ENCODE measurements at regions not wholly inside any gene's neighbourhood (a gene's known extent, or its start where the extent isn't known, plus 50 kb on each side); places are given as distances from the start of the nearest gene placed in this dataset.
"Not testable (repeated sequence)": the region's sequence is repeated elsewhere in the genome, so short reads cannot be mapped to it uniquely, and the experiment has no call there.

DNA sequence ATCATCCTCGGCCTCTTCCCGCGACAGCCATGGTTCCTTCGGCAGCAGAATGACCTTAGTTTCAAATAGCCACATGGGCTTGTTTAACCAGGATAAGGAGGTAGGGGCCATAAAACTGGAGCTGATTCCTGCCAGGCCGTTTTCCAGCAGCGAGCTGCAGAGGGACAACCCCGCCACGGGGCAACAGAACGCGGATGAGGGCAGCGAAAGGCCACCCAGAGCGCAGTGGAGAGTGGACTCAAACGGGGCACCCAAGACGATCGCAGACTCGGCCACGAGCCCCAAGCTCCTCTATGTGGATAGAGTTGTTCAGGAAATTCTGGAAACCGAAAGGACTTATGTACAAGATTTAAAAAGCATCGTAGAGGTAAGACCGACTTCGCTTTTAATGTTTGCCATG, 131.8 kb upstream of the MTHFD1L start:
- in situ Hi-C loops (cut with MboI; ENCODE audit: low sequenced_read_pairs) = no loop called here

DNA sequence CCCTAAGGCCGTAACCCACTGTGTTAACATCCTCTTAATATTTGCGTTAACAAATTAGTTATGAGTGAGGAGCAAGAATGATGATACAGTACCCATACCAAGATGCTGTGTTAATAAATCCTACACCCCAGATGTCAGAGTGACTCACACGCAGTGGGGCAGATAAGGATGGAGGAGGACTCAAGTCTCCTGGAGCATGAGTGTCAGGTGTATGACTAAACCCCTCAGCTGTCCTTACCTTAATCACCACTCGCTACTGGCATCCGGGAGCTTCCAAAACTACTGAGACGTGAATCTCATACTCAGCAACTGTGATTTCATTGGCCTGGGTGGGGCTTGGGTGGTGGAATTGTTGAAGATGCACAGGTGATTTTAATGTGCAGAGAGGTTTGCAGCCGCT, 131.3 kb upstream of the MTHFD1L start:
- in situ Hi-C loops (cut with MboI; ENCODE audit: low sequenced_read_pairs) = no loop called here

DNA sequence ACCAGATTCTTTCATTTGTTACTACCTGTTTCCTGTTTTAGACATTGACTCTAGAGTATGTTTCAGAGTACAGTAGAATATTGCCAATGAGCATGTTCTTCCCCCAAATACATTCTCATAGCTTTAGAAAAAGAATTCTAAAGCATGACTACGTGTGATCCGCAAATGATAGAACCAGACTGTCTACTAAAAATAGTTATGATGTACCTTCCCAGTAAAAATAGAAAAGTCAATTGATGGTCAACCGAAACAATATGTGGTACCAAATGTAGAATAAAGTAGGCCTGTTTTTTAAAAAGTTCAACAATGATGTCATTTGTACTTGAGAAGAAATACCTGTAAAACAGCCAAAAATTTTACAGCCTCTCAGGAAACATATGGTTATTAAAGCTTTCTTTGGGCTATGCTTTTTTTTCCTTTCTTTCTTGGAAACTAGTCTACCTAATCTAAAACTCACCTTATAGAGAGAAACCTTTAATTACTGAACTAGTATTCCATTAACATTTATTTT, 130.1 kb upstream of the MTHFD1L start:
- in situ Hi-C loops (cut with MboI; ENCODE audit: low sequenced_read_pairs) = no loop called here

DNA sequence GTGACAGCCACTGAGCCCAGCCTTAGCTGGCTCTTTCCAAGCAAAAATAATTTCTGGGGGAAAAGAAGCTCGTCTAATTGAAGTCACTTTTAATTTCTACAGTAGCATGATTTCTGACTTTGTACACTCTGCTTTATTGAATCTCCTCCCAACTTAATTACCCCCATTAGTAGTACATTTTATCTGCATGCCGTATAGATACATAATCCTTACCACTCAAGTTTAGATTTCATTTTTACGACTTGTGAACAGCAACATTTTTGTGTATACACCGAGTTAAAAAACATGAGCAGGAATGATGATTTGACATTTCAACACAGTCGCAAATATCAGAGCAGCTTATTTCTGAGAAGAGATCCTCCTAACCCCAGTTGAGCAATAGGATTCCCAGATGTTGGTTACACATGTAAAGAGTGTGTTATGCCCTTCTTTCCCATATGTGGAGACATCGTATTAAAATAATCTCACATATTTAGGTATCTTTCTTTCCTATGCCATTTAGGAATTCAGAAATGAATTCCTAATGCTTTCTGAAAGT, 127.3 kb upstream of the MTHFD1L start:
- in situ Hi-C loops (cut with MboI; ENCODE audit: low sequenced_read_pairs) = no loop called here

DNA sequence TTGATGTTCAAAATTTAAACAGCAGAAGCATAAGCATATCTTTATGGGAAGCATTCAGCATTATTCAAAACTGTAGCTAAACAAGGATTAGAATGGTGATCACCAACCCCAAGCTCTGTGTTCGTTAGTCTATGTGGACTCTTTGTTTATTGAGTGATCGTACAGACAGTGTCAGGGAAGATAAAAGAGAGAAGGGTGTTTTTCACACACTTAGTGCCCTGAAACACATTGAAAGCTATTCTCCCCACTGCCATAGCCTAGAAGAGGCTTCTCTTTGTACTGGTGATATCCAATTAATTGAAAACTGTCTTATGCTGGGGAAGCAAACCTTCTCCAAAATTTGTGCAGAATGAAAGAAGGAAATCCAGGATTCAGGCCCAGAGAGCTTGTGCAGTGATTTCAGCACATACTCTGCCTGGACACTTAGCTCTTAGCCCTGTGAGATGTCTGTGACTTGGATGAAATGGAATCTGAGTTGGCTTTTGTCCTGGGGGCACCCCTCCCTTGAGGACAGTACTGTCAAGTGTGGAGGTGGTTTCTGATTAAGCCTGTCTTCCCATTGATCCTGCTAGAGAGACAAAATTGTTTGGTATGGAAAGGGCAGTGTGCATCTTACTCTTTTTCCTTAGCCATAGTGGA, 125.7 kb upstream of the MTHFD1L start:
- in situ Hi-C loops (cut with MboI; ENCODE audit: low sequenced_read_pairs) = no loop called here

DNA sequence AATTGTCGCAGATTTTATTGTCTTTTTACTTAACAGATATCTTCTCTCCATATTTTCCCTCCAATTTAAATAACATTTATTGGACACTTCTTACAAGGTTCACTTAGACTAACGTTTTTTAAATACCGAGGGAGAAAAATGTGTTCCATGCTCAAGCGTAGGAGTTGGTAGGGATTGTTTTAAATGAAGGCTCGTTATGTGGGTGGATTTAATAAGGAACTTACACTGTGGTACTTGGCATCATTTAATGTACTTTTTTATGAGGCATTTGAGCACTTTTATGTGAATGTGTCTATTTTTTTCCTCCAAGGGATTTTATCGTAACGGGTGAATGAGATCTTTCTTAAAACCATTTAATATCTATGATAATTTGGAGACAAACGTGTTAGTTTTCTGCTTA, 125.0 kb upstream of the MTHFD1L start:
- in situ Hi-C loops (cut with MboI; ENCODE audit: low sequenced_read_pairs) = no loop called here

DNA sequence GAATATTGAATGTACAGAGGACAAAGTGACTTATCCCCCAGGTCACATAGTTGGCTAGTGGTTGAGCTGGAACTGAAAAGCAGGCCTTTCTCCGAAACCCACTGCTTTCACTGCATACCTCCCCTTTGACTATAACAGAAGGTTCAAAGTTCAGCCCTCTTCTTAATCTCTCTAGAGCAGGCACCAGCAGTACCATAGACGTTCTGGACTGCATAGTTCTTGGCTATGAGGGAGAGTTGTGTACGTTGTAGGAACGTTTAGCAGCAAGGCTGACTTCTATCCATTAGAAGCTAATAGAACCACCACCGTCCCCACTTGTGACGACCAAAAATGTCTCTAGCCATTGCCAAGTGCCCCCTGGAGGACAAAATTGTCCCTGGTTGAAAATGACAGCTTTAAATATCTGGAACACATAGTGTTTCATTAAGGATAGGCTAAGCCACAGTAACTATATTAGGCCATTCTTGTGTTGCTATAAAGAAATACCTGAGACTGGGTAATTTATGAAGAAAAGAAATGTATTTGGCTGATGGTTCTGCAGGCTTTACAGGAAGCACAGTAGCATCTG, 123.8 kb upstream of the MTHFD1L start:
- in situ Hi-C loops (cut with MboI; ENCODE audit: low sequenced_read_pairs) = no loop called here

DNA sequence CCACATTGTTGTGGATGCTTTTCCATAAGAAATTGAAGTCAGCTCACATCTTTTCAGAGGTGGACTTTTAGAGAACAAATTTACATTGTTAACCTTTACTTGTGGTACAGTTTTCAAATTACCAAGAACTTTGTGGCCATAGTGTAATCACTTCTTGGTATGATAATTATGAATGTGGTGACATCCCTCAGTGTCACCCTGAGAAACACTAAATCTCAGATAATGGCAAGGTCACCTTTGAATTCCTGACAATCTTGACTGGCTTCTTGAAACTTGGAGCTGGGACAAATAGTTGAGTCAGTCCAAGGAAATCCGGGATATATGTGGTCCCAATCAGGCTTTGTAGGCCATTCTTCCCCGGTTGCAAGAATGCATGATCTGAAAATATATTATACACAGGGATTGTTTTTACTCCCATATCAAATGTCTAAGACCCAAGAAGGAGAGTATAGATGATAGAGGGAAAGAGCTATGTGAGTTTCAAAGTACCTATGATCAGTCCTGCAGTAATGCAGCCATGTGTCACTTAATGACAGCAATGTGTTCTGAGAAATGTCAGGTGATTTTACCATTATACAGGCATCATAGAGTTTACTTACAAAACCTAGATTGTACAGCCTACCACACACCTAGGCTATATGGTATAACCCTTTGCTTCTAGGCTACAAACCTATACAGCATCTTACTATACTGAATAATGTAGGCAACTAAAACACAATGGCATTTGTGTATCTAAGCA, 120.8 kb upstream of the MTHFD1L start:
- in situ Hi-C loops (cut with MboI; ENCODE audit: low sequenced_read_pairs) = no loop called here

DNA sequence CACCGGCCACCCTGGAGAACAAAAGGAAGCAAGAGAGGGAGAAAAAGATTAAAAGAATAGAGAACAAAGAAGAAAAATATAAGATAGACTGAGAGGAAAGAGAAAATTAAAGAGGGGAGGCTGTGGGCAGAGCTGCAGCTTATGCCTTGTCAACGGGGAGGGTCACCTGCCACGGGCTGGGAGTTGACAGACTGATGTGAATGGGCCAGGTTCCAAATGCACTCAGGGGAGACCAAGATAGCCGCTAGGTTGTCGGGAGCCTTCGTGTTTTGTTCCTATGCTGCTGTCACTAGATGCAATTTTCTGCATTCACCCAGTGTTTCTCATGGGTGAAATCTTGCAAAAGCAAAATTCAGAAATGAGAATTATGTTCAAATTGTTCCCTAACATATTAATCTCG, 119.6 kb upstream of the MTHFD1L start:
- in situ Hi-C loops (cut with MboI; ENCODE audit: low sequenced_read_pairs) = no loop called here

DNA sequence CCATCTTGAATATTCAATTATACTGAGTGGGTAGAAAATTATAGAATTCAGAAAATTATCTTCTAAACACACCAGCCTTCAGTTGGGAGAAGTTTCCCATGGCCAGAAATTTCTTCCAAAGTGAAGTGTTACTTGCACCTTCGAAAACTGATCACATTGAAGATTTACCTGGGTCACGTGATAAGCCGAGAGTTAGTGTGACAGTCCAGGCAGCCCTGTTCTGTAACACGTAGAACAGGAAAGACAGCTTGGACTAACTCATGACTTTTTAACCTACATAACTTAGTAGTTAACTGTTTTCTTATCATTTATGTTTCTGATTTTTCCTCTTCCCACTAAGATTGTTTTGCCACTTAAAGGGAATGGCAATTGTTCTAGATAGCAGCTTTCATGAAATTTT, 118.3 kb upstream of the MTHFD1L start:
- in situ Hi-C loops (cut with MboI; ENCODE audit: low sequenced_read_pairs) = no loop called here

DNA sequence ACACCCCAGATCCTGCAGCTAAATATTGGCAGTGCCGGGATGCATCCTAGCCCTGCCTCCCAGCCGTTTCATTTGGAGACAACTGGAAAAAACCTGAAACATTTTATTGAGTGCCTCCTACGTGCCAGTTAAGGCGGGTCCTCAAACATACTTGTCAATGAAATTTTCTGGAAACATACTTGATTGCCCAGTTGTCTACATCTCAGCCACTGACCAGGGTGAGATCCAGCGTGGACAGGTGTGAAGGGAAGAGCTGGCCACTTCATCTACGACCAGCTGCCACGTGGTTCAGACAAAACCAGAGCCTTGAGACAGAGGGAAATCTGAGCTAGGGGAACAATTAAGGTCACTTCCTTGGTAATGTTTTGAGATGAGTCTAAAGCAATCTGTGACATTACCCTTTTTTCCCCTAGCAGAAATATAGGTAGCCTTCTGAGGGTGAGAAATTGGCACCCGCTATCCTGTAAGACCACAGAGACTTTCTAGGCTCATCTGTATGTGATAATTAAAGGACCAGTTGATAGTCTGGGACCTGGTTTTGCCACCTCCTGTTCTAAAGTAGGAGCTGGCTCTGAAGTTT, 116.3 kb upstream of the MTHFD1L start:
- in situ Hi-C loops (cut with MboI; ENCODE audit: low sequenced_read_pairs) = no loop called here

DNA sequence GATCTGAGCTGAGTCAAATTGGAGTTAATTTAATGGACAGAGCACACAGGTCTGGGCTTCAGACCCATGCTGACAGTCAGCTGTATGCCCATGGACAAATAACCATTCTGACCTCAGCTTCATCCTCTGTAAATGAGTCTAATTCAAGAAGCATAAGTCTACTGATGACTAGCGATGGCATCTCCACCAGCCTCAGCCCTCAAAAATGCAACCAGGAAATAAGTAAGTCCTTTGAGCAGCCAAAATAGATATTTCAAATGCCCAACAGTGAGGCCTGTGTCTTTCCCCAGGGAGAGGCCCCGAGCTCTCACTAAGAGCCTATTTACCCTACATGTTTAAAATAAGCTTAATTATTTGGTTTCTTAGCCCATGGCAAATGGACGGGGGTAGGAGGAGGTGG, 114.2 kb upstream of the MTHFD1L start:
- in situ Hi-C loops (cut with MboI; ENCODE audit: low sequenced_read_pairs) = no loop called here

DNA sequence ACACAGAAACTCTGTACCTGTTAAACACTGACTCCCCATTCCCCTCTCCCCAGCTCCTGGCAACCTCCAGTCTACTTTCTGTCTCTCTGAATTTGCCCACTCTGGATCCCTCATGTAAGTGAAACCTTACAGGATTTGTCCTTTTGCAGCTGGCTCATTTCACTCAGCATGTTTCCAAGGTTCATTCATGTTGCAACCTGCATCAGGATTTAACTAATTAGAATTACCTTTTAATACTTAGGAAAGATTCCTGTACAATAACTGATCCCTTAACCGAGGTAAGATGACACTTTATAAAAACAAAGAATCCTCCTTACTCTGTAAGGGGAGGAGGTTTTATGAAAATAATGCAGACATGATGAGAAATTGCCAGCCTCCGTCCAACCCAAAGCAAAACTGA, 113.1 kb upstream of the MTHFD1L start:
- in situ Hi-C loops (cut with MboI; ENCODE audit: low sequenced_read_pairs) = no loop called here

DNA sequence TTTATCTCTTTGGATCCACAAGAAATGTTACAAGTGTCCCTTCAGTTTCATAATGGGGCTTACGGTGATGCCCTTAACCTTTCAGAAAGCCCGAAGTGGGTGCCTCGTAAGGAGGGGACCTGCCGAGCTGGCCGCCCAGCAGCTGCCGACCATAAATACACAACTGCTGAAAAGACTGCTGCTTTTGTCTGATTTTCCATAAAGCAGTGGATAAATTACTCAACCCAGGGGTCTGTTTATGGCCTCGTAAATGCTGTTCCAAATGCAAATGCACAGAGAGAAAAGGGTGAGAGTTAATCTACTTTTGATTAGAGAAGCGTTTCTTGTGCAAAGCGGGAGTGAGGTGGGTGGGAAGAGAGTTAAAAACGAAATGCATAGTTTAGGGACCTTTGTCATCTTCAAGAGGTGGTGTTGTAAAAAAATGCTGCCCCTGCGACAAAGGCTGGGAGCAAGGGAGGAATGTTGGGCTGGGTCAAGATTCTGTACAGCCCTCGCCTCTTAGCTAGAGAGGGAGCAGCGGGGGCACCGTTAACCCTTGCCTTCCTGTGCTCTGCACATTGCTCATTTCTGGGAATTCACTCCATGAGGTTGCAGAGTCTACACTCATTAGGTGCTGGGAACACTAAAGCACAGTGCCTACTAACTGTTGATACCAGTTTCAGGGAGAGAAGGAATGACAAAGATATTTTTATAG, 112.0 kb upstream of the MTHFD1L start:
- in situ Hi-C loops (cut with MboI; ENCODE audit: low sequenced_read_pairs) = no loop called here

DNA sequence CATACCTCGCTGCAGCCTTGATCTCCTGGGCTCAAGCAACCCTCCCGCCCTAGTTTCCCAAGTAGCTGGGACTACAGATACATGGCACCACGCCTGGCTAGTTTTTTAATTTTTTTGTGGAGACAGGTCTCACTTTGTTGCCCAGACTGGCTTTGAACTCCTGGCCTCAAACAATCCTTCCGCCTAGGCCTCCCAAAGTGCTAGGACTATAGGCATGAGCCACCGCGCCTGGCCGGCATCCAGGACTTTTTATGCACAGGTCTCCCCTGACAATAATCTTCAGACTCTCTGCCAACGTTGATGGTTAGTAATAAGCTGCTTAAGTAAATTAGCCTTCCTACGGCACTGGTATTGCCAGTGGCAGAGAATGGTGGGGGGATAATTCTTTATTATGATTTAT, 110.5 kb upstream of the MTHFD1L start:
- in situ Hi-C loops (cut with MboI; ENCODE audit: low sequenced_read_pairs) = no loop called here

DNA sequence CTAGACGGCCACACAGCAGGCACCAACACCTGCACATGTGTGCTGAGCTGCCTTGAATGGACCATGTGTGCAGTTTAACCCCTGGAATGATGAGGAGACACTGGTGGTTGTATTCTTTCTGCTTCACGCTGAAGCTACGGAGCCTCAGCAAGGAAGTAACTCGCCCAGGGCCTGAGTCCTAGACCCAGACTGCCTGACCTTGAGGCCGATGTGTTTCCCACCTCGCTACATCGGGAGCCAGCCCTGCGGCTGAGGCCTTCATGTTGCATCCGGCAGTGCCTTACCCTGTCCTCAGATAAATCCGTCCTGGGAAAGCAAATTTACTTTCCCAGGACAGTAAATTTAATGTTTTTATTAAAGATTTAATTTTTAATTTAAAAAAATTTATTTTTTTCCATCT, 110.0 kb upstream of the MTHFD1L start:
- in situ Hi-C loops (cut with MboI; ENCODE audit: low sequenced_read_pairs) = no loop called here

DNA sequence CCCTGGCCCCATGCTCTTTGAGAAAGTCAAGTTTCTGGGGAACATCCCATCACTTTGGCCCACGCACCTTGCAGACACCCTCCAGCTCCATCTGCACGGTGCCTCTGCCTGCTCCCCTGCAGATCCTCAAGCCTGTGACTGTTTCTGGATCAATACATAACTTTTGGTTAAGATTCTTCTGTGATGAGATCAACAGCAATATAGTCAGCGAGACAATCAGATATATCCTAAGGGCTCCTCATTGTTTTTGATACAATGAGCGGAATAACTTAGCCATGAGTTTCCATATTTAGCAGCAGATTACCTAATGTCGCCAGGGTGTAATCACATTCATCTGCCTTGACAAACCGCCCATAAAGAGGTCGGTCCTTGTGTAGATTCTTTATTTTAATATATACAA, 109.3 kb upstream of the MTHFD1L start:
- in situ Hi-C loops (cut with MboI; ENCODE audit: low sequenced_read_pairs) = no loop called here

DNA sequence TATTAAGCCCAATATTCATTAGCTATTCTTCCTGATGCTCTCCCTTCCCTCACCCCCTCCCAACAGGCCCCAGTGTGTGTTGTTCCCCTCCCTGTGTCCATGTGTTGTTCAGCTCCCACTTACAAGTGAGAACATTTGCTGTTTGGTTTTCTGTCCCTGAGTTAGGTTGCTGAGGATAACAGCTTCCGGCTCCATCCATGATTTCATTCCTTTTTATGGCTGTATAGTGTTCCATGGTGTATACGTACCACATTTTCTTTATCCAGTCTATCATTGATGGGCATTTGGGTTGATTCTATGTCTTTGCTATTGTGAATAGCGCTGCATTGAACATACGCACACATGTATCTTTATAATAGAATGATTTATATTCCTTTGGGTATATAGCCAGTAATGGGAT, 107.7 kb upstream of the MTHFD1L start:
- in situ Hi-C loops (cut with MboI; ENCODE audit: low sequenced_read_pairs) = not testable (repeated sequence)

DNA sequence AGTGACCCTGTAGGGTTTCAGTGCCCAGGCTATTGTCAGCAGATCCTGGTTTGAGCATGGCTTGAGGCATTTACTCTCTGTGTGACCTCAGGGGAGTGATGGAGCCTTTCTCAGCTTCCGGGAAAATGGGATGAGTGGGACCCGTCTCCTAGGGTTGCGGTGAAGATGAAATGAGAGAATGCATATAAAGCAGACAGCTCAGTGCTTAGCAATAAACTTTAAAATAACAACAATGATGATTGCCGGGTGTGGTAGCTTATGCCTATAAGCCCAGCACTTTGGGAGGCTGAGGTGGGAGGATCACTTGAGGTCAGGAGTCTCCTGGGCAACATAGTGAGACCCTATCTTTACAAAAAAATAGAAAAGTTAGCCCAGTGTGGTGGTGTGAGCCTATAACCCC, 106.0 kb upstream of the MTHFD1L start:
- in situ Hi-C loops (cut with MboI; ENCODE audit: low sequenced_read_pairs) = no loop called here

DNA sequence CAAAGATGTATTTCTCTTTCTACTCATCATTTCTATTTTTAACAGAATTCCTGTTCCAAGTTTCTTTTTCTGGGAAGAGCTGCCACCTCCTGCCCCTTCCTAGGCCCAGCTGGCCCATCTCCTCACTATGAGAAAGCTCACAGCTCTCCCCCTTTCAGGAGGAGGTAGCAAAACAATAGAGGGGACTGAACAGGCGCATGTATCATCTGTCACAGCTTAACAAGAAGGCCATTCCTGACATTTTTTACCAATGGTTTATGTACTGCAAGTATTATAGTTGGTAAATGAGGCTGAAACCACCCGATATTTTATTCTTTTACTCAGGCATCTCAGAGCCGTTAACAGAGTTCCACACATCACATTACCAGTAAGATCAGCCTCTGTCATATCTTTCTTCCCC, 103.7 kb upstream of the MTHFD1L start:
- in situ Hi-C loops (cut with MboI; ENCODE audit: low sequenced_read_pairs) = no loop called here

All from HL-60/S4 (cell line).